ENCODE measurements at regions not wholly inside any gene's neighbourhood (a gene's known extent, or its start where the extent isn't known, plus 50 kb on each side); places are given as distances from the start of the nearest gene placed in this dataset.

- Histone ChIP-seq H3K79me2 (ENCODE audit: control insufficient read depth in 1 of 2, insufficient read depth in 2 of 2, low read length in 2 of 2) (no peaks in the 10 kb centered on the region), H3K23me2 (ENCODE audit: low read depth, low read length) (no peaks in the 10 kb centered on the region; the same call in 1 of the 2 replicates), H2BK12ac (ENCODE audit: low read depth, low read length) (no peak overlapping the region; the same call in 1 of the 2 replicates), H3K79me1 (ENCODE audit: low read depth, low read length) (no peaks in the 10 kb centered on the region), H2BK5ac (ENCODE audit: low read depth, low read length) (no peak overlapping the region), H4K5ac (ENCODE audit: insufficient read length, low read depth, low read length) (no peak overlapping the region), H3K27ac (ENCODE audit: low read depth, low read length) (no peak overlapping the region), H3K4me3 (ENCODE audit: extremely low read depth in 1 of 4, insufficient read depth in 2 of 4, low read depth in 3 of 4, low read length in 4 of 4) (no peak overlapping the region), H3K27me3 (replicated peaks in 1 of 4; ENCODE audit: control insufficient read depth in 3 of 4, extremely low read depth in 1 of 4, insufficient read depth in 3 of 4, low read length in 3 of 4) (no peaks in the 10 kb centered on the region), H4K8ac (ENCODE audit: extremely low read depth, insufficient read depth, low read length) (no peak overlapping the region), H2BK20ac (ENCODE audit: low read length) (no peak overlapping the region), H4K20me1 (replicated peaks in 1 of 2; ENCODE audit: control insufficient read depth in 1 of 2, insufficient read depth in 2 of 2, low read length in 2 of 2) (no peaks in the 10 kb centered on the region), H3K4me2 (ENCODE audit: insufficient read depth in 1 of 2, low read depth in 2 of 2, low read length in 2 of 2) (no peak overlapping the region), H2BK15ac (ENCODE audit: low read length) (no peak overlapping the region), H3K56ac (replicated peaks; ENCODE audit: insufficient read length, low read depth, low read length) (no peak overlapping the region), H3K18ac (ENCODE audit: extremely low read depth, low read length) (no peak overlapping the region), H3K4ac (replicated peaks; ENCODE audit: insufficient read length, low read depth, low read length) (no peak overlapping the region), H2BK120ac (replicated peaks; ENCODE audit: low read depth, low read length) (no peak overlapping the region), H3K36me3 (ENCODE audit: control insufficient read depth in 2 of 4, insufficient read depth in 4 of 4, low read length in 3 of 4) (no peaks in the 10 kb centered on the region), H3K9ac (replicated peaks in 1 of 4; ENCODE audit: extremely low read depth in 1 of 4, low read depth in 3 of 4, low read length in 3 of 4) (no peak overlapping the region), H3K9me3 (ENCODE audit: insufficient read depth in 2 of 2, low read depth in 1 of 2, low read length in 1 of 2) (no peaks in the 10 kb centered on the region), H4K91ac (replicated peaks; ENCODE audit: insufficient read length, low read length) (no peak overlapping the region), H2AK5ac (ENCODE audit: low read depth, low read length) (no peak overlapping the region), H2AFZ (ENCODE audit: low read length) (no peak overlapping the region), H3K23ac (ENCODE audit: insufficient read length) (no peak overlapping the region), H3K4me1 (replicated peaks in 1 of 4; ENCODE audit: control insufficient read depth in 3 of 4, insufficient read depth in 4 of 4, low read length in 3 of 4) (peaks cover 5 to 19% (median 7%) of the 10 kb centered on the region in 4 experiments), H3K14ac (ENCODE audit: insufficient read length) (no peak overlapping the region)
- DNase-seq (ENCODE audit: low read depth in 1 of 2, low spot score in 2 of 2), result no peak
- no peak for FAIRE-seq
- POLR2A ChIA-PET (ENCODE audit: partially characterized antibody), result no interaction called here
- CTCF ChIA-PET (ENCODE audit: partially characterized antibody), result interaction anchor here (0.6 to 1.7 kb wide), 5 partner anchors 10 to 131 kb away, joined by 3 to 5 read pairs (median 3); no protein-coding TSS in a partner anchor
- 84% methylated on average over 5 of the region's 5 CpGs; no CpG with 5 or more reads in 1 of the 2 experiments for whole genome bisulfite sequencing, 2 experiments (ENCODE audit: extremely low coverage in 1 of 2, insufficient coverage in 1 of 2, insufficient read length in 1 of 2, insufficient replicate concordance in 2 of 2, low coverage in 1 of 2, low lambda C conversion rate in 2 of 2, missing lambda C conversion rate in 1 of 2)
- TF ChIP-seq JUN (IDR thresholded peaks at IDR 0.05; ENCODE audit: low read depth, low read length) (no peak), RBBP5 (IDR thresholded peaks at IDR 0.05; ENCODE audit: borderline replicate concordance, low read depth, low read length) (no peak), ATF3 (IDR thresholded peaks at IDR 0.05; ENCODE audit: insufficient read depth, low read depth, low read length) (no peak), KDM1A (IDR thresholded peaks at IDR 0.05; ENCODE audit: borderline replicate concordance, low read length) (no peak), CREB1 (IDR thresholded peaks at IDR 0.05) (no peak), YY1 (IDR thresholded peaks at IDR 0.05; ENCODE audit: low read depth, low read length) (no peak), NANOG (IDR thresholded peaks at IDR 0.05; ENCODE audit: insufficient read depth, low read depth, low read length, poor library complexity, severe bottlenecking) (no peak), ATF2 (IDR thresholded peaks at IDR 0.05; ENCODE audit: low read length) (no peak), SP1 (IDR thresholded peaks at IDR 0.05; ENCODE audit: low read depth, low read length) (no peak), ASH2L (IDR thresholded peaks at IDR 0.05; ENCODE audit: low read length) (no peak)
Observed at GRCh38 chr20:40856653-40857052, 167.6 kb upstream of the MAFB start.
